IMR-90 (cell line): ENCODE measurements at regions not wholly inside any gene's neighbourhood (a gene's known extent, or its start where the extent isn't known, plus 50 kb on each side); places are given as distances from the start of the nearest gene placed in this dataset.

Experiments
- ATAC-seq: fragments of 200-7000 bp; cut with Tn5 transposase; 2 replicates; pipeline ENCODE4 v1.9.1; 2020; ENCODE audit warnings: low read depth, mild to moderate bottlenecking, moderate library complexity
- BruUV-seq: library from RNA; stranded (reverse); fragments of 400-500 nt; replicated peaks from 2 replicates; lab custom pipeline; 2021; lab: Mats Ljungman, UMichigan
- CTCF ChIA-PET: fragments of 300-600 bp; formaldehyde crosslinking; extraction: SDS; loops from one replicate; lab custom pipeline; 2021; ENCODE audit warnings: antibody characterized with exemption; lab: Yijun Ruan, JAX
- POLR2A ChIA-PET: fragments of 300-600 bp; sonication (Branson Sonifier 250); formaldehyde crosslinking; loops from one replicate; lab custom pipeline; 2022; ENCODE audit warnings: antibody characterized with exemption; ENCODE audit not compliant: unreplicated experiment; lab: Charles Lee
- DNase-seq: peaks from one replicate; pipeline ENCODE4 v3.0.0; 2013
- H2AFZ ChIP-seq: replicated peaks from 2 replicates; pipeline ENCODE3; 2013; ENCODE audit warnings: low read length, mild to moderate bottlenecking; ENCODE audit not compliant: poor library complexity
- H2AK5ac ChIP-seq: 2 replicates; pipeline ENCODE4 v1.6.1; 2013; ENCODE audit warnings: low read depth, low read length, inconsistent platforms
- H2AK9ac ChIP-seq: replicated peaks from 2 replicates; pipeline ENCODE3; 2013; ENCODE audit warnings: mild to moderate bottlenecking, low read depth, low read length, moderate library complexity; ENCODE audit not compliant: poor library complexity
- H2BK120ac ChIP-seq: 2 replicates; pipeline ENCODE4 v1.6.1; 2013; ENCODE audit warnings: low read depth, low read length, inconsistent platforms
- H2BK15ac ChIP-seq: 3 replicates; pipeline ENCODE4 v1.6.1; 2013; ENCODE audit warnings: low read depth, low read length, inconsistent platforms
- H2BK20ac ChIP-seq: 2 replicates; pipeline ENCODE4 v1.6.1; 2013; ENCODE audit warnings: low read depth, mild to moderate bottlenecking, inconsistent platforms, low read length, moderate library complexity
- H2BK5ac ChIP-seq: 2 replicates; pipeline ENCODE4 v1.6.1; 2013; ENCODE audit warnings: mild to moderate bottlenecking, low read depth, low read length, inconsistent platforms; ENCODE audit not compliant: poor library complexity, severe bottlenecking
- H3K14ac ChIP-seq: replicated peaks from 2 replicates; pipeline ENCODE4 v1.6.1; 2013; ENCODE audit warnings: low read depth, low read length, inconsistent platforms
- H3K18ac ChIP-seq: 2 replicates; pipeline ENCODE4 v1.6.1; 2013; ENCODE audit warnings: low read depth, low read length, control low read depth
- H3K23ac ChIP-seq: 2 replicates; pipeline ENCODE4 v1.6.1; 2013; ENCODE audit warnings: low read depth, low read length, inconsistent platforms
- H3K27ac ChIP-seq: 2 replicates; pipeline ENCODE4 v1.5.1; 2013; ENCODE audit warnings: mild to moderate bottlenecking, control low read depth, low read length; ENCODE audit not compliant: insufficient read depth
- H3K27me3 ChIP-seq: 2 replicates; pipeline ENCODE4 v1.6.1; 2013; ENCODE audit warnings: low read length; ENCODE audit not compliant: control insufficient read depth, insufficient read depth
- H3K36me3 ChIP-seq: 2 replicates; pipeline ENCODE4 v1.6.1; 2013; ENCODE audit warnings: low read length, mixed read lengths; ENCODE audit not compliant: control insufficient read depth, insufficient read depth
- H3K4ac ChIP-seq: 2 replicates; pipeline ENCODE4 v1.6.1; 2013; ENCODE audit warnings: low read depth, low read length, inconsistent platforms
- H3K4me1 ChIP-seq: 2 replicates; pipeline ENCODE4 v1.6.1; 2013; ENCODE audit warnings: low read length, mixed read lengths; ENCODE audit not compliant: control insufficient read depth, insufficient read depth
- H3K4me2 ChIP-seq: 2 replicates; pipeline ENCODE4 v1.6.1; 2013; ENCODE audit warnings: low read depth, mild to moderate bottlenecking, control low read depth, low read length, moderate library complexity
- H3K4me3 ChIP-seq: 2 replicates; pipeline ENCODE4 v1.5.1; 2013; ENCODE audit warnings: low read depth, mild to moderate bottlenecking, control low read depth, low read length, moderate library complexity; ENCODE audit not compliant: insufficient read depth
- H3K56ac ChIP-seq: 2 replicates; pipeline ENCODE4 v1.6.1; 2013; ENCODE audit warnings: low read length, inconsistent platforms; ENCODE audit not compliant: insufficient read depth; ENCODE audit errors: extremely low read depth
- H3K79me1 ChIP-seq, 2 experiments: 2 replicates each; pipeline ENCODE4 v1.6.1; 2013; ENCODE audit warnings: low read length in 2 of 2, inconsistent platforms in 1 of 2, low read depth in 1 of 2
- H3K9ac ChIP-seq: 2 replicates; pipeline ENCODE4 v1.6.1; 2013; ENCODE audit warnings: low read depth, low read length, control low read depth
- H3K9me1 ChIP-seq: 2 replicates; pipeline ENCODE4 v1.6.1; 2013; ENCODE audit warnings: low read length, inconsistent platforms; ENCODE audit not compliant: insufficient read depth
- H3K9me3 ChIP-seq: 2 replicates; pipeline ENCODE4 v1.6.1; 2013; ENCODE audit warnings: low read length; ENCODE audit not compliant: control insufficient read depth, insufficient read depth
- H4K20me1 ChIP-seq: 2 replicates; pipeline ENCODE4 v1.6.1; 2013; ENCODE audit warnings: low read length, inconsistent platforms; ENCODE audit not compliant: insufficient read depth
- H4K5ac ChIP-seq: 2 replicates; pipeline ENCODE4 v1.6.1; 2013; ENCODE audit warnings: mild to moderate bottlenecking, low read depth, low read length, control low read depth
- H4K8ac ChIP-seq, 2 experiments: 2 replicates each; pipeline ENCODE4 v1.6.1; 2013; ENCODE audit warnings: low read depth in 2 of 2, low read length in 2 of 2, control low read depth in 1 of 2, inconsistent platforms in 1 of 2
- H4K91ac ChIP-seq: 2 replicates; pipeline ENCODE4 v1.6.1; 2013; ENCODE audit warnings: low read depth, low read length, inconsistent platforms; ENCODE audit not compliant: insufficient read depth
- BHLHE40 ChIP-seq: fragments of 150-350 bp; IDR thresholded peaks from 2 replicates; pipeline ENCODE4 v1.6.1; 2016; ENCODE audit warnings: mild to moderate bottlenecking, low read depth, low read length
- CEBPB ChIP-seq: IDR thresholded peaks from 2 replicates; pipeline ENCODE4 v1.6.1; 2012; ENCODE audit warnings: low read depth, low read length, improper control_type of control experiment
- CTCF ChIP-seq: conservative IDR thresholded peaks from 2 replicates; pipeline ENCODE4 v1.5.1; 2012; ENCODE audit warnings: mild to moderate bottlenecking, low read depth, low read length, improper control_type of control experiment
- ELK1 ChIP-seq: fragments of 150-350 bp; IDR thresholded peaks from 2 replicates; pipeline ENCODE4 v1.6.1; 2016; ENCODE audit warnings: low read depth, mild to moderate bottlenecking, low read length, moderate library complexity, borderline replicate concordance
- MAFK ChIP-seq: IDR thresholded peaks from 2 replicates; pipeline ENCODE4 v1.6.1; 2012; ENCODE audit warnings: low read depth, low read length, improper control_type of control experiment
- NFE2L2 ChIP-seq: fragments of 150-350 bp; IDR thresholded peaks from 2 replicates; pipeline ENCODE4 v1.6.1; 2016; ENCODE audit warnings: low read depth, mild to moderate bottlenecking, low read length
- POLR2A ChIP-seq: IDR thresholded peaks from 2 replicates; pipeline ENCODE4 v1.6.1; 2012; ENCODE audit warnings: mild to moderate bottlenecking, low read depth, low read length
- RAD21 ChIP-seq: IDR thresholded peaks from 2 replicates; pipeline ENCODE4 v1.6.1; 2012; ENCODE audit warnings: low read length, improper control_type of control experiment
- RCOR1 ChIP-seq: IDR thresholded peaks from 2 replicates; pipeline ENCODE4 v1.6.1; 2012; ENCODE audit warnings: mild to moderate bottlenecking, low read length, improper control_type of control experiment; ENCODE audit not compliant: insufficient replicate concordance
- SMC3 ChIP-seq: fragments of 150-350 bp; IDR thresholded peaks from 2 replicates; pipeline ENCODE4 v1.6.1; 2016; ENCODE audit warnings: low read depth, mild to moderate bottlenecking, antibody characterized with exemption, low read length, moderate library complexity
- USF2 ChIP-seq: fragments of 150-350 bp; IDR thresholded peaks from 2 replicates; pipeline ENCODE4 v1.6.1; 2017; ENCODE audit warnings: mild to moderate bottlenecking, antibody characterized with exemption, low read length, low read depth
- WGBS, 2 experiments: methylation state at CpG; one replicate each; pipeline versions ENCODE4 v1.1.5 to v1.1.7; 2013; ENCODE audit warnings: missing lambda C conversion rate in 2 of 2; ENCODE audit not compliant: insufficient read length in 1 of 2; ENCODE audit errors: extremely low coverage in 2 of 2; 5-methylcytosine and 5-hydroxymethylcytosine counted together
- dilution Hi-C: fragments of 300-500 bp; cut with HindIII; formaldehyde crosslinking; loops from one replicate; pipeline ENCODE4 v1.14.3; 2018; ENCODE audit warnings: low sequenced_read_pairs; ENCODE audit not compliant: unreplicated experiment
- in situ Hi-C: fragments of 300-500 bp; cut with MboI; formaldehyde crosslinking; loops from 3 replicates; pipeline ENCODE4 v1.14.3; 2019; ENCODE audit warnings: low sequenced_read_pairs, inconsistent platforms, mixed read lengths
- intact Hi-C: fragments of 100-400 bp; cut with micrococcal nuclease; formaldehyde crosslinking; loops from 2 replicates; pipeline ENCODE4 v1.10.0; 2022

DNA sequence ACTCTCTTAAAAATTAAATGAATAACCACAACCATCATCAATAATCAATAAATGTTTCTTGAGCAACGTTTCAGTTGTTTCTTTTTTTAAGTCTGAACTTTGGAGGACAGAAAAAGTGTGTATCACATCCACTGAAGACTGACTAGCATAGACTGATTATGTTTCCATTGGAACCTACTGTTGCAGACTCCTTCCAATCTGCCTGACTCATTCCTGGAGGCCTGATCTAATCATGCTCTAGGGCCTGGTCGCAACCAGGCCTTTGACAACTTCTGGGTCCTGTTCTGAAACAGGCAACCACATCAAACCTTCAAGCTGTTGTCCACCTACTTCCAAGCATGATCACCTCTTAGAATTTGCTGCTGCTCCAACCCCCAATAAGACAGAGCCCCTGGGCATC, 109.2 kb upstream of the NUDT7 start:
- dilution Hi-C loops: no loop called here

More for the DNA sequence above, 109.2 kb upstream of the NUDT7 start:
- H2BK120ac ChIP-seq: no peak overlapping the region
- no TSS peak for BruUV-seq
- no peak overlapping the region for H3K9ac ChIP-seq
- H2BK5ac ChIP-seq: no peak overlapping the region
- in situ Hi-C loops (no loop called here), intact Hi-C loops (no loop called here)
- H4K8ac ChIP-seq: no peak overlapping the region
- no peak overlapping the region for H3K23ac ChIP-seq
- no peak overlapping the region for H2AK9ac ChIP-seq
- no peak overlapping the region for H4K91ac ChIP-seq
- H4K5ac ChIP-seq: no peak overlapping the region
- no peak overlapping the region for H3K4ac ChIP-seq
- POLR2A ChIA-PET: no interaction called here
- no peaks in the 10 kb centered on the region for H3K4me1 ChIP-seq
- no peak overlapping the region for H3K4me3 ChIP-seq
- no peaks in the 10 kb centered on the region for H3K9me3 ChIP-seq
- no peak overlapping the region for H3K27ac ChIP-seq
- H2BK20ac ChIP-seq: no peak overlapping the region
- H3K9me1 ChIP-seq: no peaks in the 10 kb centered on the region
- H3K14ac ChIP-seq: no peak overlapping the region
- ATAC-seq: no peak
- DNase-seq: no peak
- no peaks in the 10 kb centered on the region for H3K27me3 ChIP-seq
- no peak for TF ChIP-seq CTCF
- no peak for TF ChIP-seq CEBPB
- TF ChIP-seq BHLHE40: no peak
- TF ChIP-seq POLR2A: no peak
- TF ChIP-seq RCOR1: no peak
- no peak for TF ChIP-seq USF2
- no peak for TF ChIP-seq MAFK
- no peak for TF ChIP-seq SMC3
- no peak for TF ChIP-seq RAD21
- TF ChIP-seq NFE2L2: no peak
- TF ChIP-seq ELK1: no peak
- H3K18ac ChIP-seq: no peak overlapping the region
- H3K79me1 ChIP-seq: no peaks in the 10 kb centered on the region
- H3K4me2 ChIP-seq: no peak overlapping the region
- H2AK5ac ChIP-seq: no peak overlapping the region
- H2AFZ ChIP-seq: no peak overlapping the region
- H3K56ac ChIP-seq: no peak overlapping the region
- no peak overlapping the region for H2BK15ac ChIP-seq
- no peaks in the 10 kb centered on the region; the same call in 1 of the 2 replicates for H4K20me1 ChIP-seq
- no peaks in the 10 kb centered on the region for H3K36me3 ChIP-seq
- WGBS, 2 experiments: no CpG with 5 or more reads among the region's 2 CpGs
- CTCF ChIA-PET: no interaction called here
